ENCODE measurements at regions not wholly inside any gene's neighbourhood (a gene's known extent, or its start where the extent isn't known, plus 50 kb on each side); places are given as distances from the start of the nearest gene placed in this dataset.

GRCh38 chr13:48148454-48148853, 53.5 kb upstream of the MED4 start:
- Histone ChIP-seq H3K9me3 (ENCODE audit: low read depth) (no peaks in the 10 kb centered on the region), H3K36me3 (no peaks in the 10 kb centered on the region), H3K27ac (no peak overlapping the region), H3K27me3 (no peaks in the 10 kb centered on the region), H3K4me1 (ENCODE audit: low read depth) (no peaks in the 10 kb centered on the region), H3K4me3 (no peak overlapping the region)
- TF ChIP-seq CTCF (IDR thresholded peaks at IDR 0.05; ENCODE audit: low read depth, low read length) = no peak
- DNase-seq (ENCODE audit: low read depth in 1 of 2, low spot score in 1 of 2) = no peak

- H3K4me3 ChIP-seq = no peak overlapping the region
- H3K4me1 ChIP-seq (ENCODE audit: low read depth) = no peaks in the 10 kb centered on the region
- H3K36me3 ChIP-seq = no peaks in the 10 kb centered on the region
- H3K9me3 ChIP-seq (ENCODE audit: low read depth) = no peaks in the 10 kb centered on the region
- TF ChIP-seq CTCF (IDR thresholded peaks at IDR 0.05; ENCODE audit: low read depth, low read length) = no peak
- H3K27me3 ChIP-seq = no peaks in the 10 kb centered on the region
- DNase-seq (ENCODE audit: low read depth in 1 of 2, low spot score in 1 of 2) = no peak
- H3K27ac ChIP-seq = no peak overlapping the region
These were observed 51.7 kb upstream of the MED4 start for GRCh38 chr13:48146636-48147035.

DNA sequence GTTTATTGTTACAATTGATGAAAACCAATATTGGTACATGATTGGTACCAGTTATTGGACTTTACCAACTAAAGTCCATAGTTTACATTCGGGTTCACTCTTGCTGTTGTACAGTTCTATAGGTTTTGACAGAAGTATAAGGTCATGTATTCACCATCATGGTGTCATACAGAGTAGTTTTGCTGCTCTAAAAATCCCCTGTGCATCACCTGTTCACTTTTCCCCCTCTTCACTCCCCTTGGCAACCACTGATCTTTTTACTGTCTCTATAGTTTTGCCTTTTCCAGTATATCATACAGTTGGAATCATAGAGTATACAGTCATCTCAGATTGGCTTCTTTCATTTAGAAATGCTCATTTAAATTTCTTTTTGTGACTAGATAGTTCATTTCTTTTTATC, 51.2 kb upstream of the MED4 start:
- Histone ChIP-seq H3K4me1 (ENCODE audit: low read depth) (no peaks in the 10 kb centered on the region), H3K27me3 (no peaks in the 10 kb centered on the region)
- no peak for TF ChIP-seq CTCF (IDR thresholded peaks at IDR 0.05; ENCODE audit: low read depth, low read length)

More for the DNA sequence above, 51.2 kb upstream of the MED4 start:
- H3K4me3 ChIP-seq = no peak overlapping the region
- no peak for DNase-seq (ENCODE audit: low read depth in 1 of 2, low spot score in 1 of 2)
- H3K9me3 ChIP-seq (ENCODE audit: low read depth) = no peaks in the 10 kb centered on the region
- no peak overlapping the region for H3K27ac ChIP-seq
- no peaks in the 10 kb centered on the region for H3K36me3 ChIP-seq

Data from cardiac muscle cell (in vitro differentiated cells and primary cell).